ENCODE measurements at regions not wholly inside any gene's neighbourhood (a gene's known extent, or its start where the extent isn't known, plus 50 kb on each side); places are given as distances from the start of the nearest gene placed in this dataset.

DNA sequence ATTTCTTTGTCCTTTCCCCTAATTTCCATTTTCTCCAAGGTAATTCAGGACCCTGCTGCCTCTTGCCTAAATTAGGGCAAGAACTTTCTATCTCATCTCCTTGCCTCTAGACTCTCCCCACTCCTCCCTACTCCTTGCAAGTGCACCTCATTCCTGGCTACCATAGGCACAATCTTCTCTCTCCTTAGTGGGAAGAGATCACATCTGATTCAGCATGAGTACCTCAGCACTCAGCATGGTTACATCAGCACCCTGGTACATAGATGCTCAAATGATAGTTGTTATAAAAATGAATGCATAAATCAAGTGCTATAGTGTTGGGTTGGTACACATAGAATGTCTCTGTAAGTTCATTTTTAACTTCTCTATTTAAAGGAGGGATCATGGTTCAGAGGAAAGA lies 313.4 kb upstream of the RASGRP1 start:
- H3K4me3 ChIP-seq (ENCODE audit: low read length) = no peak overlapping the region

DNA sequence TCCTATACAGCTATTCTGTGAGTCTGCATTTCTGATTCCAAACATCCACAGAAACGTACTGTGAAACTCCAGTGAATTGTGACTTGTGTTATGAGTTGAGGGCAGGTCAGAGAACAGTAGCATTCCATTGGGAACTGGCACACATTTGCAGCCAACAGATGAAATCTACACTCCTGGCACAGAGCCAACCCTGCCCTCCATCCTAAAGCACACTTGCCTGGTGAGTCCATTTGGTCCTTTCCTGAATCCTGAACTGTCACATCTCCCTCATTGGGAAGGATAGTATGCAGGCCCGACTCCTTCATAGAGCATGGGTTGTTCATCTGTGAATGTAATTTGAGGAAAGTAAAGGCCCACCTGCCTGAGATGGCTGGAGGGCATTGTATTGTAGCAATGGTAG lies 314.3 kb upstream of the RASGRP1 start:
- no peak for TF ChIP-seq ZNF274 (IDR thresholded peaks at IDR 0.05; ENCODE audit: low read depth, low read length)
- H3K4me3 ChIP-seq (ENCODE audit: low read length) = no peak overlapping the region

More for the DNA sequence above, 313.4 kb upstream of the RASGRP1 start:
- TF ChIP-seq ZNF274 (IDR thresholded peaks at IDR 0.05; ENCODE audit: low read depth, low read length) = no peak

DNA sequence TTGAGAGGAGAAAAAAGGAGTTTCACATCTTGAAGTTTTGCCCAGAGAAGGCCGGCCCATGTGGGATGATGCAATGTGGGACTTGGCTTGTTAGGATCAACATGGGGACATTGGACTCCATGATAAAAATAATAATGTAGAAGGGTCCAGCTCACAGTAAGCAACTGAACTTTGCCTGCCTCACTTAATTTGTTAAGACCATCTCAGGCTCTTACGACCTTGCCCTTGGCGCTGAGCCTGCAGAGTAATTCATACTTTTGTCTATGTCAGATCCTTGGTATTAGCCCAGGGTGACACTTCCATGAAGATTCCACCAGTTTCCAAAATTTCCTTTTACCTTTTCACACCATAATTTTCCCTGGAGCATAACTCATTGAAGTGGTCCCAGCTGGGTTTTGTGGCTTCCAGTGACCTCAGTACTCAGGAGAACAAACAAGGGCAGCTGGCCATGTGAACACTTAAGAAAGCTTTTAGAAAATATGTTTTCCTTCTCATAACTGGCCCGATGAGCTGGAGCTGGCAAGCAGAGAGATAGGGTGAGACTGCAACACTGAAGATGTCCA lies 315.4 kb upstream of the RASGRP1 start:
- TF ChIP-seq ZNF274 (IDR thresholded peaks at IDR 0.05; ENCODE audit: low read depth, low read length) = no peak

DNA sequence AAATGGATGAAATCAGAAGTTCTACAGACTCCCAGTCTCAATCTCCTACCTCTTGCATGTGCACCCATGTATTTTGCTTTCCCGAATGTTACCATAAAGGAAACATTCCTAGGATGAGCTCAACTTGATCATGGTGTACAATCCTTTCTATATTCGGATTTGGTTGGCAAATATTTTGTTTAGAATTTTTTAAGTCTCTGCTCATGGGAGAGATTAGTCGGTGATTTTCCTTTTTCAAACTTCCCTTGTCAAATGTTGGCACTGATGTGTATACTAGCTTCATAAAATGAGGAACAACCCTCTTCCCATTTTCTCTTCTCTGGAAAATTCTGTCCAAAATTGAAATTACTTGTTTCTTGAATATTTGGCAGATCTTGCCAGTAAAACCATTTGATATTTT lies 317.6 kb upstream of the RASGRP1 start:
- H3K4me3 ChIP-seq (ENCODE audit: low read length) = no peak overlapping the region
- TF ChIP-seq ZNF274 (IDR thresholded peaks at IDR 0.05; ENCODE audit: low read depth, low read length) = no peak

More for the DNA sequence above, 315.4 kb upstream of the RASGRP1 start:
- no peak overlapping the region for H3K4me3 ChIP-seq (ENCODE audit: low read length)

DNA sequence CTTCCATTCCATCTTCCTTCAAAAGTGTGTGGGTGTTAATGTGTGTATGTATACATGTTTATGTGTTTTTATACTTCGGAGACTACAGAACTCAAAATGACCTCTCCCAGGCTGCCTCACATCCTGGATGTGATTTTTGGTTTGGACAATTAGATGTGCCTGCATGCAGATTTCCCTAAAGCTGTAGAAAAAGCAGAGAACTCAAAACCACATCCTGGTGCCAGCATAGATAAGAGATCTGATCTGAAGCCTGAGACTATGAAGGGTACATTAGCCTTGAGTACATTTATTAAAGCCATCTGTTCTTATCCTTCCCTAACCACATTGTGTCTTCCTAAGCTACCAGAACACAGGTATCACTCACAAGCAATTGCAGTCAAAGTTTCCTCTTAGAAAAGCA lies 319.4 kb upstream of the RASGRP1 start:
- TF ChIP-seq ZNF274 (IDR thresholded peaks at IDR 0.05; ENCODE audit: low read depth, low read length) = no peak
- no peak overlapping the region for H3K4me3 ChIP-seq (ENCODE audit: low read length)

DNA sequence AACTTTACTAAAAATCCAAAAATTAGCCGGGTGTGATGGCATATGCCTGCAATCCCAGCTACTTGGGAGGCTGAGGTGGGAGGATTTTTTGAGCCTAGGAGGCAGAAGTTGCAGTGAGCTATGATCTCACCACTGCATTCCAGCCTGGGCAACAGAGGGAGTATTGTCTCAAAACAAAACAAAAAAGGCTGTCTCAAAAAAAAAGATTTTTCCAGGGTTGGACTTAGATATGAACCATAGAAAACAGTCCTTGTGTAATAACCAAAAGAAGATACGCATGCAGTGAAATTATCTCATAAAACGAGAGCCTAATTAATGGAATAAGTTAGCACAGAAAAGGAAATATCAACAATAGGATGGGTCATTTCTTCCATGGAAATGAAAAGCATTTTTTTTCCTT lies 320.4 kb upstream of the RASGRP1 start:
- H3K4me3 ChIP-seq (ENCODE audit: low read length) = no peak overlapping the region
- TF ChIP-seq ZNF274 (IDR thresholded peaks at IDR 0.05; ENCODE audit: low read depth, low read length) = no peak

DNA sequence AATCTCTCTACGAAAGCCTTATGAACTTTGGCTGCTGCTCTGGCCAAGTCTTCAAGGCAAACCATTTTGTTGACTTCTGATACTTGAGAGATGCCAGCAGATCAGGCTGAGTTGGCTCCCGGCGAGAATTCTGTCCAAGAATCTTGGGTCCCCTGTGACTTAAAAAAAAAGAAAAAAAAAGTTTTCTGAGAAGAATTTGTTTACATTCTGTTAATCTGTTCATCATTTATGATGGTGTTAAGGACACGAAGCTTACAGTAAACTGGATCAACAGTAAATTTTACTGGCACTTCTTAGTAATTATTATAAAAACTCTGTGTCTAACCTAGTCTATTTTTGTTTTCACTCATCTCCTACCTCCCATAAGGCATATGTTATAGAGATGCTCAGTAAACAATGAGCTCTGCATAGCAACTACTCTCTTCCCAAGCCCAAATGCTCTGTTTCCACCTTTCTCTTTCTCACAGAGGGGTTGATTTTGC lies 320.9 kb upstream of the RASGRP1 start:
- H3K4me3 ChIP-seq (ENCODE audit: low read length) = no peak overlapping the region
- no peak for TF ChIP-seq ZNF274 (IDR thresholded peaks at IDR 0.05; ENCODE audit: low read depth, low read length)

DNA sequence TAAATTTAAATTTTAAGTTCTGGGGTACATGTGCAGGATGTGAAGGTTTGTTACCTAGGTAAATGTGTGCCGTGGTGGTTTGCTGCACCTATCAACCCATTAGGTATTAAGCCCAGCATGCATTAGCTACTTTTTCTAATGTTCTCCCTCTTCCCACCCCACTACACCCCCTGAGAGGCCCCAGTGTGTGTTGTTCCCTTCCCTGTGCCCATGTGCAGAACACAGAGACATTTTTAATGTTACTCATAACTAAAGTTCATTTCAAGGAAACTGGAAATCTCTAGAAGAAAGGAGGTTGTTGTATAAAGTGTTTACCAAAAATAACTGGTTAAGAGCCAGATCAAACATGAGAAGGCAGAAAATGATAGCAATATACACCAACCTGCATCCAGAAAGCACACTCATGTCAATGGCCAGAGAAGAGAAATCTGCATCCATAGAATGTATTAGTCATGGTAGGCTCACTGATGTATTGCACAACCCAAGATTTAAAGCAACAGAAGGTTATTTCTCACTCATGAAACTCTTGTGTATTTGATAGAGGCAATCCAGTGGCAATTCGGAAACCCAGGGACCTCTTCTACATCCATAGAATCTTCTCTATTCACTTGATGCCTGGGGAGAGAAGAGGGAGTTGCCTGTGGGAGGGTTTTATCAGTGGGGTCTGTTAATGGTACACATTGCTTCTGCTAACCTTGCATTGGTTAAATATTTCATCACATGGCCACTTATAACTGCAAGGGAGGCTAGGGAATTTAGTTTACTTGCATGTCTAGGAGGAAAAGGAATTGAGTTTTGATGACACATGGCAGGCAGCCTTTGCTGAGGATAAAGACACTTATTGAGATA lies 321.9 kb upstream of the RASGRP1 start:
- H3K4me3 ChIP-seq (ENCODE audit: low read length) = no peak overlapping the region
- no peak for TF ChIP-seq ZNF274 (IDR thresholded peaks at IDR 0.05; ENCODE audit: low read depth, low read length)

DNA sequence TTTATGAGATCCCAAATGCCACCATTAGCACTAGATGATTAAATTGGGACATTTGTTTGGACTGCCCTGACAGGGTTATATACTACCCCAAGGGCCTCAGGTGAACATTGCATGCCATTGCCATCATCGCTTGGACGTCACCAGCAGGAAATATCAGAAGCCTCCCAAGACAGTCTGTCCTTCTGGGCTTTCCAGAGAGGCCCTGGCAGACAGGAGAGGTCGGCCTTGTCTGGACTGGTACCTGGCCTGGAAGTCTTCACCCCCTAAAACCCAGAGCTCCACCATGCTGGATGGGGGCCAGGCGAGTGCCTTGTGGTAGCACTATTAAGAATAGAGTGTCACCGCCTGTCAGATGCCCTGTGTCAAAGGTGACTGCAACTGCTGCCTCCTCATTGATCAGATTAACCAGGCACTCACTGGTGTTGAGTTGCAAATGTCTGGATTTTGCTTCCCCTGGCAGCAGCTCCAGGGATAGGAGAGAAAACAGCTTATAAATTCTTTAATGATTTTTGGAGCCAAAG lies 324.1 kb upstream of the RASGRP1 start:
- TF ChIP-seq ZNF274 (IDR thresholded peaks at IDR 0.05; ENCODE audit: low read depth, low read length) = no peak
- no peak overlapping the region for H3K4me3 ChIP-seq (ENCODE audit: low read length)

DNA sequence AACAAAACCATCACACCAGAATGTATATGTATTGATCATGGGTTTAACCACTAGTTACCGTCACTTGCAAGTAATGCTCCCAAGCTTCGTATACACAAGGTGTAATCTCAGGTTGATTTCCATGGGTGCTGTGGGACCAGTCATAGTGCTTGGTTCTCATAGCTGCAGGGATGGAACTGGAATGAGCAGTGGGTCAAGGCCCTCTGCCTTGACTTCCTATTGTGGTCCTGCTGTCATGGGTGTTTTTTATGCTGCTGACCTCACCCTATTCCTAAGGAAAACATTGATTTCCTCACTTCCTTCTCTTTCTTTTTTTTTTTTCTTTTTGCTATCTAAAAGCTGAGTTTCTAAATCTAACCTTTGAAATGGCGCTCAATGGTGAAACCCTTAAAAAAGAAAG lies 325.6 kb upstream of the RASGRP1 start:
- TF ChIP-seq ZNF274 (IDR thresholded peaks at IDR 0.05; ENCODE audit: low read depth, low read length) = no peak
- no peak overlapping the region for H3K4me3 ChIP-seq (ENCODE audit: low read length)

DNA sequence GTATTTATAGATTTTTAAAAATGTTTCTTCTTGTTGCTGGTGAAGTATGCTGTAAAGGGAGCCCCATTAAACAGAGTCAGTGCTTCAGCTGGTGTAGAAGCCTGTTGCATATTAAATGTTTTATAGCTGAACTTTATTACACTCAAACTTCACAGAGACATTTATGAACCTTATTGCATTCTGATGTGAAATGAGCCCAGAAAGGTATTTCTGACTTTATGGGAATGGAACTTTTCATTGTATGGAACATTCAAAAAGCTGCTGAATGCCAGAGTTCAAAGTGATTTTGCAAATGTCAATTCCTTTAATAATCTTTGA lies 329.3 kb upstream of the RASGRP1 start:
- TF ChIP-seq ZNF274 (IDR thresholded peaks at IDR 0.05; ENCODE audit: low read depth, low read length) = no peak
- H3K4me3 ChIP-seq (ENCODE audit: low read length) = no peak overlapping the region

DNA sequence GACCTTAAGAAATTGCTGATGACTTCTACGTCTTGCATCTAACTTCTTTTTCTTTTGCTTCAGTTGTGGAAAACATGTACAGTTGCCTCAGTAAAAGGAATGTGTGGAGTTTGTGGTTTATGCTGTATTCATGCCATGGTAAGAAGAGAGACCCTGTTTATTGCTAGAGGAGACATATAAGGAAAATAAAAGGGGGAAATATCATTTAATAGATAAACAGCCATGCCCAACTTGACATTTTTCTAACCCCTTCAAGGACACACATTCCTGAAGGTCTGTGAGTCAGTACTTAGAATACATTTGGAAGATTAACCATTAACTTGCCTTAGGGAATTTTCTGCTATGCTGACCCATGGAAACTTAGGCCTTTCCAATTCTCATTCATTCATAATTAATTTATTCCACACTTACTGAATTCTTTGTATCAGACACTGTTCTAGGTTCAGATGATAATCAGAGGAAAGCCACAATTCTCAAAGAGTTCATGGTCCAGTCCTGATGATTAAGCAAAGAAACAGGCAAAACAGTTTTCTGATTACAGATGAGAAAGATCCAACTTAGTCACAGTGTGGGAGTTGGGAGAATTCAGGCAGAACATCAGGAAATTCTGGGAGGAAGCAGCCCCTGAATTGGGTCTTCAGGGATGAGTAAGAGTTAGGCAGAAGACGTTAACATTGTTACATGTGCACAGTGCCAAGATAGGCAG lies 329.8 kb upstream of the RASGRP1 start:
- no peak for TF ChIP-seq ZNF274 (IDR thresholded peaks at IDR 0.05; ENCODE audit: low read depth, low read length)

DNA sequence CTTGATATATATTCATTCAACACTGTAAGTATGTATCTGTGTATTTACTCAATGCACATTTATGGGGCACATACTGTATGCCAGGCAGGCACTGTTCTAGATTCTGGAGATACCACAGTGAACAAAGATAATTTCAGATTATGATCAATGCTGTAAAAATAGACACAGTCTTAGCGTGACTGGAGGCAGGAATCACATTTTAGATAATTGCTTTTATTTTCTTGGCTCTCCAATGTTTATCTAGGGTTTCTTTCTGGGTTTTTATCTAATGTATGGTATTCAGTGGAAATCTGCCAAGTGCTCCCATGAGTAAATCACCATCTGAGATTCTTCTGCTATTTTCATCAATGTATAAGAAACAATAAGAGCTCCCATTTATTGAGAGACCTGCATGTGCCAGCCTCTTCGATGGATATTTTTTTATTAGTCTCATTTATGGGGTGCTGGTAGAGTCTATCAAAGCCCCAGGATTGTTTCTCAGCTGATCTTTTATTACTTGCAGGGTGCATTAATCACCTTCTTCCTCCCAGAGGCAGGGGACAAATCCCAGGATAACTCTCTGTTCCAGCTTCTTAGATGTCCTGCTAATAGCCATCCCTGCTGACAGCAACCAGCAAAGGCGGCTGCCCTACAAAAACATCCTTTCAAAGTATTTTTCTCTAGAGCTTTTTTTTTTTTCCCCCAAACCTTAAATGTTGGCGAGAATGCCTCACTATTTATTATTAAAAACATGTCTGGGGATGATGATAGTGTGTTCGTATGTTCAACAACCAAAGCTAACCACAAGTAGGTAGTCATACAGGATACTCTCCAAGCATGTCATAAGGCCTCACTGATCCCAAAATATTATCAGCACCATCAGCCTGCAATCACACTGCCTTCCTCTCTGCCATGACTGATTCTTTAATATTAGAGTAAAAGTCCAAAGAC lies 331.0 kb upstream of the RASGRP1 start:
- H3K4me3 ChIP-seq (ENCODE audit: low read length) = no peak overlapping the region
- TF ChIP-seq ZNF274 (IDR thresholded peaks at IDR 0.05; ENCODE audit: low read depth, low read length) = no peak

More for the DNA sequence above, 329.8 kb upstream of the RASGRP1 start:
- H3K4me3 ChIP-seq (ENCODE audit: low read length) = no peak overlapping the region

DNA sequence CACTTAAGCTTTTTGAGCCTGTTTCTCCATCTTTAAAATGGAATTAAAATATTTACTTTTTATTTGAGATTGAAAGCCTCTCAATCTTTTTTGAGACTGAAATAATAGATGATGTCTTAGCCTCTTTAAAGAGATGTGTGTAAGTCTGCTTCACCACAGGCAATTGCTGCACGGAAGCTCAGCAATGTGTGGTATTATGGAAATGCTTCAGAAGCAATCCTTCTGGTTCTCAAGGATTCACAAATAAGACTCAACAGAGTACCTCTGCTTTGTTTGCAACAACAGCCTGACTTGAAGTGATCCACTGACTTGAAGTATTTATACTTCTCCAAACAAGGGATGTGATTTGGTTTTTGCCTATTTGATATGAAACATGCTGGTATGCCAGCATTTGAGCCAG lies 332.0 kb upstream of the RASGRP1 start:
- no peak for TF ChIP-seq ZNF274 (IDR thresholded peaks at IDR 0.05; ENCODE audit: low read depth, low read length)
- H3K4me3 ChIP-seq (ENCODE audit: low read length) = no peak overlapping the region
